Lung (tissue), 11 donors: ENCODE measurements at regions not wholly inside any gene's neighbourhood (a gene's known extent, or its start where the extent isn't known, plus 50 kb on each side); places are given as distances from the start of the nearest gene placed in this dataset.

Experiments
- ATAC-seq: fragments of 200-7000 bp; cut with Tn5 transposase; one replicate; pipeline ENCODE4 v1.9.1; 2020; ENCODE audit warnings: moderate number of reproducible peaks; ENCODE audit not compliant: insufficient read depth, low FRiP score
- DNase-seq, 3 donors: peaks; one replicate each; pipeline ENCODE4 v3.0.0-alpha.2; 2013 to 2017
- H3K27ac ChIP-seq, 2 donors: one replicate each; pipeline ENCODE4 v1.5.1; 2013; ENCODE audit warnings: mild to moderate bottlenecking in 2 of 2, moderate library complexity in 2 of 2, control low read depth in 1 of 2, inconsistent platforms in 1 of 2, low read depth in 1 of 2, low read length in 1 of 2
- H3K27me3 ChIP-seq, 3 donors: one replicate each; pipeline ENCODE4 v1.5.1; 2013; ENCODE audit warnings: low read length in 2 of 3; ENCODE audit not compliant: control insufficient read depth in 3 of 3, insufficient read depth in 3 of 3
- H3K36me3 ChIP-seq, 4 donors: one replicate each; pipeline ENCODE4 v1.5.1; 2013; ENCODE audit warnings: low read length in 4 of 4, mild to moderate bottlenecking in 1 of 4, moderate library complexity in 1 of 4; ENCODE audit not compliant: control insufficient read depth in 4 of 4, insufficient read depth in 4 of 4
- H3K4me1 ChIP-seq, 5 donors: one replicate each; pipeline ENCODE4 v1.5.1; 2013; ENCODE audit warnings: low read length in 5 of 5, mild to moderate bottlenecking in 2 of 5, moderate library complexity in 1 of 5; ENCODE audit not compliant: control insufficient read depth in 5 of 5, insufficient read depth in 5 of 5
- H3K4me3 ChIP-seq: one replicate; pipeline ENCODE4 v1.5.1; 2013; ENCODE audit warnings: mild to moderate bottlenecking, control low read depth, moderate library complexity
- H3K9ac ChIP-seq, 2 donors: one replicate each; pipeline ENCODE4 v1.5.1; 2013; ENCODE audit warnings: low read length in 2 of 2, control low read depth in 1 of 2; ENCODE audit not compliant: insufficient read depth in 1 of 2
- H3K9me3 ChIP-seq, 4 donors: one replicate each; pipeline ENCODE4 v1.5.1; 2013; ENCODE audit warnings: low read length in 3 of 4, mild to moderate bottlenecking in 1 of 4, moderate library complexity in 1 of 4; ENCODE audit not compliant: control insufficient read depth in 4 of 4, insufficient read depth in 3 of 4
- CTCF ChIP-seq: IDR thresholded peaks from 2 replicates; pipeline ENCODE4 v1.5.1; 2012; ENCODE audit warnings: mild to moderate bottlenecking; ENCODE audit errors: control extremely low read depth, extremely low read depth
- WGBS, 2 donors: extraction: QIAGEN DNeasy Blood & Tissue Kit; methylation state at CpG; one replicate each; pipeline ENCODE4 v1.1.7; 2013; 5-methylcytosine and 5-hydroxymethylcytosine counted together
- donor health status: control.
- donor health status: control.
- donor health status: Bipolar disorder and iron deficiency.
- donor health status: healthy.
- donor health status: DM: yes; HTN: yes; CAD: no.

- whole genome bisulfite sequencing, 2 donors = 90 to 92% methylated on average over 6 of the region's 6 CpGs
- Histone ChIP-seq H3K27ac (no peak overlapping the region), H3K4me1 (no peaks in the 10 kb centered on the region), H3K4me3 (no peak overlapping the region), H3K27me3 (no peaks in the 10 kb centered on the region), H3K36me3 (no peaks in the 10 kb centered on the region), H3K9ac (no peak overlapping the region), H3K9me3 (no peaks in the 10 kb centered on the region)
- no peak for TF ChIP-seq CTCF
- DNase-seq (no peak), ATAC-seq (no peak)
Measured at GRCh38 chr5:173532689-173533250, 83.7 kb downstream of the BOD1 start.

GRCh38 chr5:173531863-173532262 lies 84.6 kb downstream of the BOD1 start:
- no peak for TF ChIP-seq CTCF
- Histone ChIP-seq H3K27ac (no peak overlapping the region), H3K27me3 (no peaks in the 10 kb centered on the region), H3K9ac (no peak overlapping the region), H3K4me3 (no peak overlapping the region), H3K36me3 (no peaks in the 10 kb centered on the region), H3K4me1 (no peaks in the 10 kb centered on the region), H3K9me3 (no peaks in the 10 kb centered on the region)
- ATAC-seq = no peak
- DNase-seq = no peak
- 87 to 91% methylated on average over 9 of the region's 9 CpGs for WGBS, 2 donors

- no peaks in the 10 kb centered on the region for H3K36me3 ChIP-seq
- DNase-seq (peak; percentile 11 to 26 (median 24)), ATAC-seq (no peak)
- no peaks in the 10 kb centered on the region for H3K9me3 ChIP-seq
- H3K4me1 ChIP-seq = no peaks in the 10 kb centered on the region
- no peak overlapping the region for H3K27ac ChIP-seq
- no peak overlapping the region for H3K9ac ChIP-seq
- no peak for TF ChIP-seq CTCF
- WGBS, 2 donors = 72 to 73% methylated on average over 4 of the region's 4 CpGs
- H3K27me3 ChIP-seq = no peaks in the 10 kb centered on the region
- H3K4me3 ChIP-seq = no peak overlapping the region
Measured at GRCh38 chr5:173530547-173530946, 85.9 kb downstream of the BOD1 start.

- 87 to 91% methylated on average over 3 of the region's 3 CpGs for WGBS, 2 donors
- DNase-seq (no peak), ATAC-seq (no peak)
- Histone ChIP-seq H3K4me3 (no peak overlapping the region), H3K4me1 (no peaks in the 10 kb centered on the region), H3K27ac (no peak overlapping the region), H3K36me3 (no peaks in the 10 kb centered on the region), H3K9ac (no peak overlapping the region), H3K27me3 (no peaks in the 10 kb centered on the region), H3K9me3 (no peaks in the 10 kb centered on the region)
- TF ChIP-seq CTCF = no peak
Measured at GRCh38 chr5:173529861-173530260, 86.6 kb downstream of the BOD1 start.
